ENCODE measurements at regions not wholly inside any gene's neighbourhood (a gene's known extent, or its start where the extent isn't known, plus 50 kb on each side); places are given as distances from the start of the nearest gene placed in this dataset.

DNA sequence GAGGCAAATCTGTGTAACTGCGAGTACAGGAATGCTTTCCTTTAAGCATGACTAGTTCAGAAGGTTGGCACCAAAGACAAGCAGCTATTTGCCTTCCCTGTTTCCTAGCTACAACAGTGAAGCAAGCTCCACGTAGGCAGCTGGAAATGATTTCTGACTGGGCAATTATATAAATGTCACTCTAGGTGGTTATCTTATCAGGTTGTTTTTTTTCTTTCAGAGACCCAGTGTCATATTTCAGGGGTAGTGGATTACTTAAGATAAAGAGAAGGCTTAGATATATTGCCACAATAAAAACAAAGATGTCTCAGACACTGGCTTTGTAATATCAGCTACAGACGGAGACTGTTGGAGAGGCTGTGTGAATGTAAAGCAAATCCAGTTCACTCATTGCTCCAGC, 748.9 kb upstream of the NXPH2 start:
- TF ChIP-seq, protein P1, sequence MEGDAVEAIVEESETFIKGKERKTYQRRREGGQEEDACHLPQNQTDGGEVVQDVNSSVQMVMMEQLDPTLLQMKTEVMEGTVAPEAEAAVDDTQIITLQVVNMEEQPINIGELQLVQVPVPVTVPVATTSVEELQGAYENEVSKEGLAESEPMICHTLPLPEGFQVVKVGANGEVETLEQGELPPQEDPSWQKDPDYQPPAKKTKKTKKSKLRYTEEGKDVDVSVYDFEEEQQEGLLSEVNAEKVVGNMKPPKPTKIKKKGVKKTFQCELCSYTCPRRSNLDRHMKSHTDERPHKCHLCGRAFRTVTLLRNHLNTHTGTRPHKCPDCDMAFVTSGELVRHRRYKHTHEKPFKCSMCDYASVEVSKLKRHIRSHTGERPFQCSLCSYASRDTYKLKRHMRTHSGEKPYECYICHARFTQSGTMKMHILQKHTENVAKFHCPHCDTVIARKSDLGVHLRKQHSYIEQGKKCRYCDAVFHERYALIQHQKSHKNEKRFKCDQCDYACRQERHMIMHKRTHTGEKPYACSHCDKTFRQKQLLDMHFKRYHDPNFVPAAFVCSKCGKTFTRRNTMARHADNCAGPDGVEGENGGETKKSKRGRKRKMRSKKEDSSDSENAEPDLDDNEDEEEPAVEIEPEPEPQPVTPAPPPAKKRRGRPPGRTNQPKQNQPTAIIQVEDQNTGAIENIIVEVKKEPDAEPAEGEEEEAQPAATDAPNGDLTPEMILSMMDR (IDR thresholded peaks at IDR 0.05): no peak
- TF ChIP-seq POLR2A (IDR thresholded peaks at IDR 0.05) (no peak), EP300 (IDR thresholded peaks at IDR 0.05) (no peak)
